ENCODE measurements at regions not wholly inside any gene's neighbourhood (a gene's known extent, or its start where the extent isn't known, plus 50 kb on each side); places are given as distances from the start of the nearest gene placed in this dataset.

GRCh38 chr2:223654384-223654915 lies 52.3 kb upstream of the SCG2 start:
- Mint-ChIP-seq H3K9me3 (no peaks in the 10 kb centered on the region), H3K27ac (no peak overlapping the region), H3K27me3 (ENCODE audit: insufficient read depth) (peaks cover 2% of the 10 kb centered on the region), H3K4me1 (ENCODE audit: low read depth) (no peaks in the 10 kb centered on the region), H3K36me3 (ENCODE audit: low read depth) (no peaks in the 10 kb centered on the region), H3K4me3 (no peak overlapping the region)
- DNase-seq (ENCODE audit: low spot score), result no peak
- intact Hi-C loops (cut with micrococcal nuclease), result no loop called here

GRCh38 chr2:223652902-223653301 lies 50.7 kb upstream of the SCG2 start:
- no peaks in the 10 kb centered on the region for H3K4me1 Mint-ChIP-seq (ENCODE audit: low read depth)
- H3K9me3 Mint-ChIP-seq, result no peaks in the 10 kb centered on the region
- no peak overlapping the region for H3K27ac Mint-ChIP-seq
- no peak for DNase-seq (ENCODE audit: low spot score)
- H3K4me3 Mint-ChIP-seq, result no peak overlapping the region
- intact Hi-C loops (cut with micrococcal nuclease), result no loop called here
- no peaks in the 10 kb centered on the region for H3K36me3 Mint-ChIP-seq (ENCODE audit: low read depth)
- peaks cover 2% of the 10 kb centered on the region for H3K27me3 Mint-ChIP-seq (ENCODE audit: insufficient read depth)

GRCh38 chr2:223652122-223652521 lies 50.0 kb upstream of the SCG2 start:
- Mint-ChIP-seq H3K27ac (no peak overlapping the region), H3K27me3 (ENCODE audit: insufficient read depth) (peaks cover 2% of the 10 kb centered on the region), H3K4me1 (ENCODE audit: low read depth) (no peaks in the 10 kb centered on the region), H3K36me3 (ENCODE audit: low read depth) (no peaks in the 10 kb centered on the region), H3K9me3 (no peaks in the 10 kb centered on the region), H3K4me3 (no peak overlapping the region)
- no peak for DNase-seq (ENCODE audit: low spot score)
- intact Hi-C loops (cut with micrococcal nuclease), result no loop called here
